HepG2 (cell line): ENCODE measurements at regions not wholly inside any gene's neighbourhood (a gene's known extent, or its start where the extent isn't known, plus 50 kb on each side); places are given as distances from the start of the nearest gene placed in this dataset.
A peak's percentile ranks its signal among the peaks of the same experiment; 100 is the strongest.

Experiments used
- ATAC-seq: fragments of 200-7000 bp; cut with Tn5 transposase; 3 replicates; pipeline ENCODE4 v1.9.1; 2020; ENCODE audit warnings: mild to moderate bottlenecking, moderate library complexity
- BruUV-seq: library from RNA; stranded (reverse); fragments of 400-500 nt; replicated peaks from 2 replicates; lab custom pipeline; 2021; lab: Mats Ljungman, UMichigan
- CTCF ChIA-PET: fragments of 300-600 bp; formaldehyde crosslinking; extraction: SDS; loops from one replicate; lab custom pipeline; 2021; ENCODE audit warnings: low total read pairs, inconsistent platforms, low intra/inter-chr PET ratio; lab: Yijun Ruan, JAX
- POLR2A ChIA-PET: fragments of 350-600 bp; sonication (Branson Sonifier 250); formaldehyde crosslinking; loops from one replicate; lab custom pipeline; 2020; ENCODE audit warnings: antibody characterized with exemption, inconsistent platforms; lab: Yijun Ruan, JAX
- DNase-seq: peaks from one replicate; pipeline ENCODE4 v3.0.0-alpha.2; 2015; ENCODE audit warnings: low spot score
- FAIRE-seq: peaks from 3 replicates; lab custom pipeline; 2011; peaks lifted over from hg19 to GRCh38; lab: Jason Lieb, UNC
- H2AFZ ChIP-seq: one replicate; pipeline ENCODE4 v1.6.1; 2011; ENCODE audit warnings: low read length, inconsistent platforms
- H3K27ac ChIP-seq: fragments of 300-600 bp; 3 replicates; pipeline ENCODE4 v1.8.0; 2011; ENCODE audit warnings: mixed run types, mild to moderate bottlenecking, mixed read lengths, low read length, inconsistent platforms; ENCODE audit not compliant: insufficient read depth; ENCODE audit errors: extremely low read length
- H3K27me3 ChIP-seq, 2 experiments: fragments of 200-600 bp in 1 of 2; 2 replicates in 1 of 2; 3 replicates in 1 of 2; pipeline versions ENCODE4 v1.6.0 to v1.8.0; 2011; ENCODE audit warnings: low read length in 2 of 2, mild to moderate bottlenecking in 2 of 2, moderate library complexity in 2 of 2, inconsistent platforms in 1 of 2; ENCODE audit not compliant: insufficient read depth in 2 of 2, control insufficient read depth in 1 of 2
- H3K36me3 ChIP-seq, 2 experiments: fragments of 200-600 bp in 1 of 2; replicated peaks in 1 of 2; 2 replicates in 1 of 2; 3 replicates in 1 of 2; pipeline versions ENCODE4 v1.5.1 to v1.8.0; 2011; ENCODE audit warnings: low read length in 2 of 2, inconsistent platforms in 1 of 2; ENCODE audit not compliant: insufficient read depth in 2 of 2, control insufficient read depth in 1 of 2
- H3K4me1 ChIP-seq: 2 replicates; pipeline ENCODE4 v1.5.1; 2012; ENCODE audit warnings: low read length, inconsistent platforms; ENCODE audit not compliant: insufficient read depth
- H3K4me2 ChIP-seq: 2 replicates; pipeline ENCODE4 v1.6.0; 2011; ENCODE audit warnings: low read depth, low read length, inconsistent platforms
- H3K4me3 ChIP-seq, 3 experiments: fragments of 200-600 bp in 1 of 3; sonication (generic), shearing (Covaris generic) in 1 of 3; replicated peaks in 1 of 3; 2 replicates each; pipeline ENCODE4 v1.5.1; 2011 to 2016; ENCODE audit warnings: low read length in 3 of 3, inconsistent platforms in 2 of 3, low read depth in 2 of 3, mild to moderate bottlenecking in 2 of 3, control low read depth in 1 of 3, mixed read lengths in 1 of 3; ENCODE audit not compliant: insufficient read depth in 1 of 3
- H3K79me2 ChIP-seq: one replicate; pipeline ENCODE4 v1.6.1; 2011; ENCODE audit warnings: low read length, inconsistent platforms; ENCODE audit not compliant: insufficient read depth
- H3K9ac ChIP-seq: 2 replicates; pipeline ENCODE4 v1.6.0; 2011; ENCODE audit warnings: mild to moderate bottlenecking, low read depth, low read length, inconsistent platforms; ENCODE audit not compliant: insufficient read depth
- H3K9me3 ChIP-seq: 2 replicates; pipeline ENCODE4 v1.5.1; 2012; ENCODE audit warnings: mild to moderate bottlenecking, low read length
- H4K20me1 ChIP-seq: 2 replicates; pipeline ENCODE4 v1.6.0; 2011; ENCODE audit warnings: inconsistent platforms, mild to moderate bottlenecking, low read length, moderate library complexity; ENCODE audit not compliant: insufficient read depth
- HIVEP1 ChIP-seq: sonication (generic); formaldehyde crosslinking; IDR thresholded peaks from 2 replicates; pipeline ENCODE4 v1.4.0; 2020; ENCODE audit warnings: mild to moderate bottlenecking, missing genetic modification reagents
- HNRNPL ChIP-seq: fragments of 200-400 bp; formaldehyde crosslinking; IDR thresholded peaks from 2 replicates; pipeline ENCODE4 v1.6.1; 2017; ENCODE audit warnings: mild to moderate bottlenecking, low read depth, low read length
- HNRNPLL ChIP-seq: fragments of 200-400 bp; formaldehyde crosslinking; IDR thresholded peaks from 2 replicates; pipeline ENCODE4 v1.6.1; 2017; ENCODE audit warnings: mild to moderate bottlenecking, low read depth, low read length; ENCODE audit not compliant: poor library complexity, severe bottlenecking
- HOXA5 ChIP-seq: sonication (generic); formaldehyde crosslinking; IDR thresholded peaks from 2 replicates; pipeline ENCODE4 v1.4.0; 2020; ENCODE audit warnings: missing genetic modification reagents
- RNF219 ChIP-seq: sonication (generic); formaldehyde crosslinking; IDR thresholded peaks from 2 replicates; pipeline ENCODE4 v1.5.0; 2020; ENCODE audit warnings: mild to moderate bottlenecking, missing genetic modification reagents
- ZNF678 ChIP-seq: sonication (generic); formaldehyde crosslinking; IDR thresholded peaks from 2 replicates; pipeline ENCODE4 v1.4.0; 2020; ENCODE audit warnings: mild to moderate bottlenecking, missing genetic modification reagents
- ZNF687 ChIP-seq: sonication (generic); formaldehyde crosslinking; IDR thresholded peaks from 2 replicates; pipeline ENCODE4 v1.5.1; 2020; ENCODE audit warnings: mild to moderate bottlenecking, missing genetic modification reagents, moderate library complexity
- ZNF709 ChIP-seq: sonication (generic); formaldehyde crosslinking; IDR thresholded peaks from 2 replicates; pipeline ENCODE4 v1.5.0; 2020; ENCODE audit warnings: mild to moderate bottlenecking, missing genetic modification reagents
- WGBS: methylation state at CpG from one replicate; pipeline ENCODE4 v1.1.6; 2017; ENCODE audit warnings: low lambda C conversion rate; 5-methylcytosine and 5-hydroxymethylcytosine counted together
- in situ Hi-C: cut with HindIII; loops from 2 replicates; pipeline ENCODE4 v1.10.0; 2017; ENCODE audit warnings: low pct_unique_long_range_greater_than_20kb; ENCODE audit not compliant: extremely low pct_ligation_motif_present
- intact Hi-C: fragments of 100-400 bp; cut with micrococcal nuclease; formaldehyde crosslinking; loops from one replicate; pipeline ENCODE4 v1.10.0; 2022; ENCODE audit not compliant: unreplicated experiment

- TF ChIP-seq RNF219 (CRISPR knock-in tag) = no peak
- TF ChIP-seq HIVEP1 (CRISPR knock-in tag) = no peak
- no peak for TF ChIP-seq HOXA5 (CRISPR knock-in tag)
Observed at GRCh38 chr15:101121511-101122090, 130.2 kb downstream of the CHSY1 start (continued).

- Histone ChIP-seq H3K4me1 (peaks cover 41% of the 10 kb centered on the region), H3K27me3 (peaks cover 4 to 32% of the 10 kb centered on the region in 2 experiments), H3K9me3 (no peaks in the 10 kb centered on the region), H3K27ac (no peak overlapping the region), H3K36me3 (no peaks in the 10 kb centered on the region), H4K20me1 (no peaks in the 10 kb centered on the region), H2AFZ (no peak overlapping the region)
- ATAC-seq (peak; percentile 34), DNase-seq (no peak), FAIRE-seq (no peak)
- in situ Hi-C loops = no loop called here
- POLR2A ChIA-PET = interaction anchor here (1.3 kb wide), 1 partner anchor 30 kb away, joined by 3 read pairs; no protein-coding TSS in a partner anchor
- WGBS = 32% methylated on average over 8 of the region's 19 CpGs
- TF ChIP-seq ZNF709 (CRISPR knock-in tag) = 0 out of 2 replicates have a peak, but pooled peaks have one; percentile 44
- TF ChIP-seq HNRNPL = 0 out of 2 replicates have a peak, but pooled peaks have one; percentile 22
- TF ChIP-seq ZNF678 = no peak
- TF ChIP-seq HNRNPLL = peak; percentile 12
- TF ChIP-seq ZNF687 (CRISPR knock-in tag) = peak; percentile 9; the same call in 1 of the 2 replicates
- TF ChIP-seq, all 625 proteins: peak for 4
- intact Hi-C loops = loop anchor here (1.0 to 10.0 kb wide), 2 partner anchors 106 to 134 kb away; partner anchors contain the start of gene CHSY1
- BruUV-seq = no TSS peak
- CTCF ChIA-PET = interaction anchor here (1.3 kb wide), 1 partner anchor 106 kb away, joined by 4 read pairs; no protein-coding TSS in a partner anchor
- peak overlapping the region in 2 of 3 experiments; percentile 58 to 70; a peak in 2 of 6 replicates for H3K4me3 ChIP-seq
- H3K79me2 ChIP-seq = no peaks in the 10 kb centered on the region
- peak overlapping the region; percentile 84 for H3K4me2 ChIP-seq
- H3K9ac ChIP-seq = peak overlapping the region; percentile 23; the same call in 1 of the 2 replicates
Observed at GRCh38 chr15:101120987-101121386, 130.9 kb downstream of the CHSY1 start.
